ENCODE measurements at regions not wholly inside any gene's neighbourhood (a gene's known extent, or its start where the extent isn't known, plus 50 kb on each side); places are given as distances from the start of the nearest gene placed in this dataset.
A peak's percentile ranks its signal among the peaks of the same experiment; 100 is the strongest.

DNA sequence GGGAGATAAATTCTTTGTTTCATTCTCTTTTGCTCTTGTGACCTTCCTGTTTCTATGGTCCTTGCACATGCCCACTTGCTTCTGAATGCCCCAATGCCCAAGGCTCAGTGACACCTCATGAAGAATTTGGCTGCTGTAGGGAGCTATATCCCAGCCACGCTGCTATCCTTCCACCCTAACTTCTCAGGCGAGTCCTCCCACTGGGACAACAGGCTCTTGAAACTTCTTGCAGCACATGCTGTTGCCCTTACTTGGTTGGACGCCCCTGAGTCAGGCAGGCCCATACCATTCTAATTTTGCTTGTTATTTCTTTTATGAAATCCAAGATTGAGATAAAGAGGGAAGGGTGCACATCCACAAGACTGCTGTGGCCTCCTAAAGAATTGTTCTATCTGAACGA is 57.6 kb upstream of the BLID start:
- no peak for ATAC-seq (ENCODE audit: low read depth)
- in situ Hi-C loops (cut with MboI; ENCODE audit: low sequenced_read_pairs) = no loop called here

More for the DNA sequence above, 57.6 kb upstream of the BLID start:
- peak overlapping the region; percentile 78; the same call in 1 of the 2 replicates for H2BK20ac ChIP-seq (ENCODE audit: low read depth, low read length)
- peak overlapping the region; percentile 92 for H2AK5ac ChIP-seq (ENCODE audit: low read depth, low read length)
- H3K36me3 ChIP-seq (ENCODE audit: control insufficient read depth, insufficient read depth, low read length) = peaks cover 45% of the 10 kb centered on the region
- H3K9me1 ChIP-seq (ENCODE audit: insufficient read depth, low read length) = peaks cover 19% of the 10 kb centered on the region
- ChIA-PET CTCF (no interaction called here), POLR2A (ENCODE audit: unreplicated experiment) (interaction anchor here (0.6 kb wide), 1 partner anchor 23 kb away, joined by 3 read pairs; no protein-coding TSS in a partner anchor)
- H3K14ac ChIP-seq (replicated peaks; ENCODE audit: low read depth, low read length) = peak overlapping the region; percentile 90
- H4K20me1 ChIP-seq (ENCODE audit: insufficient read depth, low read length) = peaks cover 35% of the 10 kb centered on the region
- no TSS peak for BruUV-seq (replicated peaks)
- H2AK9ac ChIP-seq (replicated peaks; ENCODE audit: low read depth, low read length, poor library complexity) = peak overlapping the region; percentile 12
- peak overlapping the region; percentile 37 for H3K4me2 ChIP-seq (ENCODE audit: low read depth, low read length)
- H2AFZ ChIP-seq (replicated peaks; ENCODE audit: low read length, poor library complexity) = no peak overlapping the region
- WGBS, 2 experiments (ENCODE audit: extremely low coverage in 2 of 2, insufficient read length in 1 of 2) = no CpG with 5 or more reads among the region's 4 CpGs
- intact Hi-C loops (cut with micrococcal nuclease) = no loop called here
- peak overlapping the region; percentile 73 for H2BK120ac ChIP-seq (ENCODE audit: low read depth, low read length)
- peak overlapping the region; percentile 55; the same call in 1 of the 2 replicates for H3K56ac ChIP-seq (ENCODE audit: extremely low read depth, insufficient read depth, low read length)
- H2BK15ac ChIP-seq (ENCODE audit: low read depth, low read length) = peak overlapping the region; percentile 70; the same call in 1 of the 3 replicates
- H3K27me3 ChIP-seq (ENCODE audit: control insufficient read depth, insufficient read depth, low read length) = no peaks in the 10 kb centered on the region
- peak overlapping the region; percentile 78 for H3K27ac ChIP-seq (ENCODE audit: insufficient read depth, low read length)
- H3K18ac ChIP-seq (ENCODE audit: low read depth, low read length) = peak overlapping the region; percentile 74; the same call in 1 of the 2 replicates
- TF ChIP-seq CEBPB (IDR thresholded peaks at IDR 0.05; ENCODE audit: low read depth, low read length) = no peak
- TF ChIP-seq BHLHE40 (IDR thresholded peaks at IDR 0.05; ENCODE audit: low read depth, low read length) = no peak
- TF ChIP-seq, protein P1, sequence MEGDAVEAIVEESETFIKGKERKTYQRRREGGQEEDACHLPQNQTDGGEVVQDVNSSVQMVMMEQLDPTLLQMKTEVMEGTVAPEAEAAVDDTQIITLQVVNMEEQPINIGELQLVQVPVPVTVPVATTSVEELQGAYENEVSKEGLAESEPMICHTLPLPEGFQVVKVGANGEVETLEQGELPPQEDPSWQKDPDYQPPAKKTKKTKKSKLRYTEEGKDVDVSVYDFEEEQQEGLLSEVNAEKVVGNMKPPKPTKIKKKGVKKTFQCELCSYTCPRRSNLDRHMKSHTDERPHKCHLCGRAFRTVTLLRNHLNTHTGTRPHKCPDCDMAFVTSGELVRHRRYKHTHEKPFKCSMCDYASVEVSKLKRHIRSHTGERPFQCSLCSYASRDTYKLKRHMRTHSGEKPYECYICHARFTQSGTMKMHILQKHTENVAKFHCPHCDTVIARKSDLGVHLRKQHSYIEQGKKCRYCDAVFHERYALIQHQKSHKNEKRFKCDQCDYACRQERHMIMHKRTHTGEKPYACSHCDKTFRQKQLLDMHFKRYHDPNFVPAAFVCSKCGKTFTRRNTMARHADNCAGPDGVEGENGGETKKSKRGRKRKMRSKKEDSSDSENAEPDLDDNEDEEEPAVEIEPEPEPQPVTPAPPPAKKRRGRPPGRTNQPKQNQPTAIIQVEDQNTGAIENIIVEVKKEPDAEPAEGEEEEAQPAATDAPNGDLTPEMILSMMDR (conservative IDR thresholded peaks at IDR 0.05; ENCODE audit: low read depth, low read length) = no peak
- no peak for TF ChIP-seq MXI1 (IDR thresholded peaks at IDR 0.05; ENCODE audit: borderline replicate concordance, low read depth, low read length)
- no peak for TF ChIP-seq FOS (IDR thresholded peaks at IDR 0.05; ENCODE audit: low read depth, low read length)
- no peak for TF ChIP-seq NFE2L2 (IDR thresholded peaks at IDR 0.05; ENCODE audit: low read depth, low read length)
- TF ChIP-seq, protein P2, sequence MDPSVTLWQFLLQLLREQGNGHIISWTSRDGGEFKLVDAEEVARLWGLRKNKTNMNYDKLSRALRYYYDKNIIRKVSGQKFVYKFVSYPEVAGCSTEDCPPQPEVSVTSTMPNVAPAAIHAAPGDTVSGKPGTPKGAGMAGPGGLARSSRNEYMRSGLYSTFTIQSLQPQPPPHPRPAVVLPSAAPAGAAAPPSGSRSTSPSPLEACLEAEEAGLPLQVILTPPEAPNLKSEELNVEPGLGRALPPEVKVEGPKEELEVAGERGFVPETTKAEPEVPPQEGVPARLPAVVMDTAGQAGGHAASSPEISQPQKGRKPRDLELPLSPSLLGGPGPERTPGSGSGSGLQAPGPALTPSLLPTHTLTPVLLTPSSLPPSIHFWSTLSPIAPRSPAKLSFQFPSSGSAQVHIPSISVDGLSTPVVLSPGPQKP (IDR thresholded peaks at IDR 0.05; ENCODE audit: borderline replicate concordance, low read depth, low read length) = no peak
- no peak for TF ChIP-seq RAD21 (IDR thresholded peaks at IDR 0.05; ENCODE audit: low read length)
- no peak for TF ChIP-seq RCOR1 (IDR thresholded peaks at IDR 0.05; ENCODE audit: insufficient replicate concordance, low read length)
- no peak for TF ChIP-seq SMC3 (IDR thresholded peaks at IDR 0.05; ENCODE audit: low read depth, low read length)
- no peak for TF ChIP-seq MAZ (IDR thresholded peaks at IDR 0.05; ENCODE audit: borderline replicate concordance, low read depth, low read length)
- TF ChIP-seq RFX5 (IDR thresholded peaks at IDR 0.05; ENCODE audit: low read depth, low read length) = no peak
- TF ChIP-seq MAFK (IDR thresholded peaks at IDR 0.05; ENCODE audit: low read depth, low read length) = no peak
- TF ChIP-seq, protein P3, sequence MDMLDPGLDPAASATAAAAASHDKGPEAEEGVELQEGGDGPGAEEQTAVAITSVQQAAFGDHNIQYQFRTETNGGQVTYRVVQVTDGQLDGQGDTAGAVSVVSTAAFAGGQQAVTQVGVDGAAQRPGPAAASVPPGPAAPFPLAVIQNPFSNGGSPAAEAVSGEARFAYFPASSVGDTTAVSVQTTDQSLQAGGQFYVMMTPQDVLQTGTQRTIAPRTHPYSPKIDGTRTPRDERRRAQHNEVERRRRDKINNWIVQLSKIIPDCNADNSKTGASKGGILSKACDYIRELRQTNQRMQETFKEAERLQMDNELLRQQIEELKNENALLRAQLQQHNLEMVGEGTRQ (IDR thresholded peaks at IDR 0.05; ENCODE audit: low read depth, low read length) = no peak
- TF ChIP-seq POLR2A (IDR thresholded peaks at IDR 0.05; ENCODE audit: low read depth, low read length) = no peak
- H3K4me3 ChIP-seq (ENCODE audit: insufficient read depth, low read depth, low read length) = no peak overlapping the region
- peak overlapping the region; percentile 90 for H4K91ac ChIP-seq (ENCODE audit: insufficient read depth, low read depth, low read length)
- peak overlapping the region; percentile 91 for H3K4ac ChIP-seq (ENCODE audit: low read depth, low read length)
- peaks cover 0 to 10% of the 10 kb centered on the region in 2 experiments; a peak in 1 of 4 replicates for H3K79me1 ChIP-seq (ENCODE audit: low read depth in 1 of 2, low read length in 2 of 2)
- H4K8ac ChIP-seq (ENCODE audit: low read depth in 2 of 2, low read length in 2 of 2) = peak overlapping the region; percentile 69 to 89
- H4K5ac ChIP-seq (ENCODE audit: low read depth, low read length) = peak overlapping the region; percentile 74
- peak overlapping the region; percentile 78 for H3K23ac ChIP-seq (ENCODE audit: low read depth, low read length)
- H3K4me1 ChIP-seq (ENCODE audit: control insufficient read depth, insufficient read depth, low read length) = peaks cover 30% of the 10 kb centered on the region
- H2BK5ac ChIP-seq (ENCODE audit: low read depth, low read length, poor library complexity, severe bottlenecking) = peak overlapping the region; percentile 97
- dilution Hi-C loops (cut with HindIII; ENCODE audit: low sequenced_read_pairs, unreplicated experiment) = no loop called here
- no peaks in the 10 kb centered on the region for H3K9me3 ChIP-seq (ENCODE audit: control insufficient read depth, insufficient read depth, low read length)
- peak overlapping the region; percentile 19; the same call in 1 of the 2 replicates for H3K9ac ChIP-seq (ENCODE audit: low read depth, low read length)
- DNase-seq = no peak
